Neural progenitor cell (in vitro differentiated cells): ENCODE measurements at regions not wholly inside any gene's neighbourhood (a gene's known extent, or its start where the extent isn't known, plus 50 kb on each side); places are given as distances from the start of the nearest gene placed in this dataset.

ENCODE experiments used
- EZH2 ChIP-seq: fragments of 200-600 bp; sonication (generic); IDR thresholded peaks from 2 replicates; pipeline ENCODE4 v1.6.1; 2017; ENCODE audit warnings: antibody characterized with exemption, mild to moderate bottlenecking, moderate library complexity
- TF ChIP-seq, protein P1 (sequence below): fragments of 200-600 bp; sonication (generic); IDR thresholded peaks from 2 replicates; pipeline ENCODE4 v1.5.1; 2017; ENCODE audit warnings: antibody characterized with exemption, mild to moderate bottlenecking

DNA sequence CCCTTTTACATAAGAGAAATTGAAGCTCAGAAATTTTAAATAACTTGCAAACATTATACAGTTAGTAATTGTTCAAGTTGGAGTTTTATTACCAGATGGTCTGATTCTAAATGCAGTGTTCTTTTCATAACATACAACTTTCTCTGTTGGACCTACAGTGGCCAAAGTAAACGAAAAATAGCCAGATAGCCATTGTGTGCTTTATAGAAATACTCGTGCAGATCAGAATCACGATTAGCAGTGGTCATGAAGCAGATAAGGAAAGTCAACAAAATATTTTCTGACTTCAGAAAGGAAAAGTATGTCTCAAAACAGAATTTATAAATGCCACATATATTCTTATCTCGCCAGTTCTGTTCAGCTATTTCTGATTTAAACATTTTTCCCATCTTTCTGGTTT lies 436.9 kb downstream of the CNTN6 start:
- no peak for TF ChIP-seq EZH2
- TF ChIP-seq, protein P1, sequence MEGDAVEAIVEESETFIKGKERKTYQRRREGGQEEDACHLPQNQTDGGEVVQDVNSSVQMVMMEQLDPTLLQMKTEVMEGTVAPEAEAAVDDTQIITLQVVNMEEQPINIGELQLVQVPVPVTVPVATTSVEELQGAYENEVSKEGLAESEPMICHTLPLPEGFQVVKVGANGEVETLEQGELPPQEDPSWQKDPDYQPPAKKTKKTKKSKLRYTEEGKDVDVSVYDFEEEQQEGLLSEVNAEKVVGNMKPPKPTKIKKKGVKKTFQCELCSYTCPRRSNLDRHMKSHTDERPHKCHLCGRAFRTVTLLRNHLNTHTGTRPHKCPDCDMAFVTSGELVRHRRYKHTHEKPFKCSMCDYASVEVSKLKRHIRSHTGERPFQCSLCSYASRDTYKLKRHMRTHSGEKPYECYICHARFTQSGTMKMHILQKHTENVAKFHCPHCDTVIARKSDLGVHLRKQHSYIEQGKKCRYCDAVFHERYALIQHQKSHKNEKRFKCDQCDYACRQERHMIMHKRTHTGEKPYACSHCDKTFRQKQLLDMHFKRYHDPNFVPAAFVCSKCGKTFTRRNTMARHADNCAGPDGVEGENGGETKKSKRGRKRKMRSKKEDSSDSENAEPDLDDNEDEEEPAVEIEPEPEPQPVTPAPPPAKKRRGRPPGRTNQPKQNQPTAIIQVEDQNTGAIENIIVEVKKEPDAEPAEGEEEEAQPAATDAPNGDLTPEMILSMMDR: no peak
